Brain microvascular endothelial cell (primary cell): ENCODE measurements at regions not wholly inside any gene's neighbourhood (a gene's known extent, or its start where the extent isn't known, plus 50 kb on each side); places are given as distances from the start of the nearest gene placed in this dataset.

Source experiments
- DNase-seq: peaks from one replicate; pipeline ENCODE4 v3.0.0-alpha.2; 2020
- H3K27ac ChIP-seq: fragments of 250-450 bp; sonication (Bioruptor Pico); 2 replicates; pipeline ENCODE4 v1.5.1; 2020; ENCODE audit warnings: mild to moderate bottlenecking, moderate library complexity
- H3K27me3 ChIP-seq: fragments of 250-450 bp; sonication (Bioruptor Pico); replicated peaks from 2 replicates; pipeline ENCODE4 v1.5.1; 2020; ENCODE audit warnings: mild to moderate bottlenecking
- H3K36me3 ChIP-seq: fragments of 250-450 bp; sonication (Bioruptor Pico); replicated peaks from 2 replicates; pipeline ENCODE4 v1.5.1; 2020; ENCODE audit warnings: mild to moderate bottlenecking
- H3K4me3 ChIP-seq: 2 replicates; pipeline ENCODE4 v1.5.1; 2011; ENCODE audit warnings: low read depth, mild to moderate bottlenecking, control low read depth, low read length, moderate library complexity
- in situ Hi-C: cut with HindIII; loops from 2 replicates; pipeline ENCODE4 v1.10.0; 2017; ENCODE audit warnings: low sequenced_read_pairs, low pct_ligation_motif_present
- TF ChIP-seq, protein P1 (sequence below): IDR thresholded peaks from 2 replicates; pipeline ENCODE4 v1.5.1; 2011; ENCODE audit warnings: low read depth, mild to moderate bottlenecking, moderate library complexity, low read length, control low read depth, inconsistent platforms; ENCODE audit errors: missing control alignments

DNA sequence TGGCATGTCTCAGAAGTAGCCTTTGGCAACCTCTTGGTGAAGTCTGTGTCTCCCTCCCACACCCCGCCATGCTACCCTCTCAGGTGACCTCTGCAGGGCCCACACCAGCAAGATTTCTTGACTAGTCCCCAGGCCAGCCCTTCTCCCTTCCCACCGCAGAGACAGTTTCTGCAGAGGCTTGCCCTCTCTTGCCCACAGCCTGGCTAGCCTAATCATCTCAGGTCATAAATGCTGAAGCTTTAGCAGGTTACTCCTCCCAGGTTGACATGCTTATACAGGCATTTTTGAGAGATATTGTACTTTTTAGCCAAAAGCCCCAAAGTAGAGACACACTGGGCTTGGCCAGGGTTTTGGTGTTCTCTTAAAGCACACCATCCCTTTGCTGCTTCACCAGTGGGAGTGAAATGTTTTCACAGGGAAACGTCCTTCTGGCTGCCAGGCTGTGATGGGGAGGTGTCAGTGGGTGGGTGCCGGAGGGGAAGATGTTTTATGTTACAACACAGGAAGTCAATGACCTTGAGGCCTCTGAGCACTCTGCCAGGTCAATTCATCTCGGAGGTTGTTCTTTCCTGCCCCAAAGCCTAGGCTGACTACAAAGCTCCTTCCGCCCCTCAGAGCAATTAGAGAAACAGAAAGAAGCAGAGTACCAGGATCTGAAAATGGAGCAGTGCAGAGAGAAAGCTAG is 58.5 kb downstream of the STYXL2 start:
- no peaks in the 10 kb centered on the region for H3K27me3 ChIP-seq
- TF ChIP-seq, protein P1, sequence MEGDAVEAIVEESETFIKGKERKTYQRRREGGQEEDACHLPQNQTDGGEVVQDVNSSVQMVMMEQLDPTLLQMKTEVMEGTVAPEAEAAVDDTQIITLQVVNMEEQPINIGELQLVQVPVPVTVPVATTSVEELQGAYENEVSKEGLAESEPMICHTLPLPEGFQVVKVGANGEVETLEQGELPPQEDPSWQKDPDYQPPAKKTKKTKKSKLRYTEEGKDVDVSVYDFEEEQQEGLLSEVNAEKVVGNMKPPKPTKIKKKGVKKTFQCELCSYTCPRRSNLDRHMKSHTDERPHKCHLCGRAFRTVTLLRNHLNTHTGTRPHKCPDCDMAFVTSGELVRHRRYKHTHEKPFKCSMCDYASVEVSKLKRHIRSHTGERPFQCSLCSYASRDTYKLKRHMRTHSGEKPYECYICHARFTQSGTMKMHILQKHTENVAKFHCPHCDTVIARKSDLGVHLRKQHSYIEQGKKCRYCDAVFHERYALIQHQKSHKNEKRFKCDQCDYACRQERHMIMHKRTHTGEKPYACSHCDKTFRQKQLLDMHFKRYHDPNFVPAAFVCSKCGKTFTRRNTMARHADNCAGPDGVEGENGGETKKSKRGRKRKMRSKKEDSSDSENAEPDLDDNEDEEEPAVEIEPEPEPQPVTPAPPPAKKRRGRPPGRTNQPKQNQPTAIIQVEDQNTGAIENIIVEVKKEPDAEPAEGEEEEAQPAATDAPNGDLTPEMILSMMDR: no peak
- no peak overlapping the region for H3K4me3 ChIP-seq
- H3K36me3 ChIP-seq: no peaks in the 10 kb centered on the region
- in situ Hi-C loops: no loop called here
- no peak overlapping the region for H3K27ac ChIP-seq
- no peak for DNase-seq

DNA sequence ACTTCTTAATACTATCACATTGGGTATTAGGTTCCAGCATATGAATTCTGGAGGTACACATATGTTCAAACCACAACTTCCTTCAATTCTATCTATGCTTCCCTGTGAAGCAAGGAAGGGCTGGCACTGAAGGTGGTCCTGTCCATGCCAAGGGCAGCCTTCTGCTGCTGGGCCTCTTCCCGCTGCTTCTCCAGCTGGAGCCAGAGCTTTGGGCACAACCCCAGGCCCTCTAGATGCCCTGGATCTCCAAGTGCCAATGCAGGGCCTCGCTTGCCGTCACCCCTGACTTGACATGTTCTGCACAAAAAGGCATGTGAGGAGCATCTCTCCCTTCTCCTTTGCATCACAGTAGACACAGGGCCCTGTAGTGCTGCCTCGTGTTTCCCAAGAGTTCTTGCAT is 62.6 kb downstream of the STYXL2 start:
- TF ChIP-seq, protein P1: no peak

DNA sequence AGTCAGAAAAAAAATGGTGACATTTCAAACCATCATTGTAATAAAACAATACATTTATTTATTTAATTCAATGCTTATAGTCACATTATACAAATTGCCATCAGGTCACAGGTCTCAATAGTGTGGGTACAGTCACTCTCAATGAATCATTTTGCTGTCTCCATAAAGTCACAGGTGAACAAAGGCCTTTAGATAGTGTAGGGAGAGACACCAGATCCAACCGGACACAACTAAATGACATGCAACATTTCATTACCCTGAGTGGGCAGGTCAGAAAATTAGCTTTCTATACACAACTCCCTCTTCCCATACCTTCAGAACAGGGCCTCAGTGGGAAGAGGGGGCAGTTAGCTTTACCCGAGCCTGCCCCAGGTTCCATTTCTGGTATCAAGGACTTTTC is 63.2 kb downstream of the STYXL2 start:
- no peak for DNase-seq
- H3K4me3 ChIP-seq: no peak overlapping the region
- H3K27me3 ChIP-seq: no peaks in the 10 kb centered on the region
- no peak overlapping the region for H3K27ac ChIP-seq
- TF ChIP-seq, protein P1: no peak
- no peaks in the 10 kb centered on the region for H3K36me3 ChIP-seq
- in situ Hi-C loops: no loop called here

More for the DNA sequence above, 62.6 kb downstream of the STYXL2 start:
- Histone ChIP-seq H3K4me3 (no peak overlapping the region), H3K27me3 (no peaks in the 10 kb centered on the region), H3K36me3 (no peaks in the 10 kb centered on the region), H3K27ac (no peak overlapping the region)
- DNase-seq: no peak
- in situ Hi-C loops: no loop called here

DNA sequence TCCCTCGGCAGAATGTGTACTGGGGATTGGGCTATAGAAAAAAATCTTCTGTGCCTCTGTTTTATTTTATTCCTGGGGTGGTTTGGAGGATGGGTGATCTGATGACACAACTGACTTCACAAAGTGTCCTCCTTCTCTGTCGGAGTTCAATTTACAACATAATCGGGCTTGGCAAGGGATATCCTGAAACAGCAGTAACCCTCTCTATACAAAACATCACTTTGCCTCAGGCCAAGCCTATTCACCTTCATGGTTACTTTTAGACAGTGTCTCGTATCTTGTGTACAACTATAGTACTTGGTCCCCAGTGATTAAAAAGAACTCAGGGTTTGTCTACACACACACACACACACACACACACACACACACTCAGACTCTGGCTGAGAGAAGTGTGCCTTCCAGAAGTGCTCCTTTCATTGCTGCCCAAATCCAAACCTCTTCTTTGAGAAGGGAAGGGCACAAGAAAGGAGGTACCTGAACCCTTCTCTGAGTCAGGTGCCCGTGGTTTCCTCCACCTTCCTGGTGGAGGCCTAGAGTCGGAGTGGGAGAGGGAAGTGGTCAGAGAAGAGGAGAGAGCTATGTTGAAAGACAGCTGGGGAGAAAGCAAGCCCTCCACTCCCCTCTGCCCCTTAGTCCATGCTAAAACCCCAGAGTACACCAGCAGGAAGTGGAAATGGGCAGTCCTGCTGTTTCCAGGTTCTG is 62.4 kb upstream of the POU2F1 start:
- no peak overlapping the region for H3K4me3 ChIP-seq
- in situ Hi-C loops: no loop called here
- H3K27me3 ChIP-seq: no peaks in the 10 kb centered on the region
- H3K36me3 ChIP-seq: no peaks in the 10 kb centered on the region
- TF ChIP-seq, protein P1: no peak
- no peak for DNase-seq
- H3K27ac ChIP-seq: no peak overlapping the region

DNA sequence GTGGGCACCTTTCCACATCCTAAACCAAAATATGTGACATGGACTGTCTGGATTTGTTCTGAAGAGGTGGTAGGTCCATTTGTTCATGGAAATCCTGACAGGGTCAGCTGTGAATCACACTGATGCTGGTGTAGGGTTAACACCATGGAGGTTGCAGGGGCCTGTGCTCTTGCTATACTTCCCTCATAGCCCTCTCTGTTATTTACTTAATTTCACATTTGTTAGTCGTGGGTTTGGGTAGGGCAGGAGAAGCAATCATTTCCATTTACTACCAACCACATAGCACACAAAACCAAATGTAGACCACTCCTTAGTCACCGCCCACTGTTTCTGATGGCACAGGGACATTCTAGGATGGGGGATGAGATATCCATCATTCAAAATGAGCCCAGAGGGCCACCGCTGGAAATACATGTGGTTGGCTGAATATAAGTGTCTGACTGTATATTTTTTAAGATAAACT is 61.8 kb upstream of the POU2F1 start:
- Histone ChIP-seq H3K4me3 (no peak overlapping the region), H3K36me3 (no peaks in the 10 kb centered on the region), H3K27me3 (no peaks in the 10 kb centered on the region), H3K27ac (no peak overlapping the region)
- DNase-seq: no peak
- in situ Hi-C loops: no loop called here
- TF ChIP-seq, protein P1: no peak
